ENCODE measurements at regions not wholly inside any gene's neighbourhood (a gene's known extent, or its start where the extent isn't known, plus 50 kb on each side); places are given as distances from the start of the nearest gene placed in this dataset.

DNA sequence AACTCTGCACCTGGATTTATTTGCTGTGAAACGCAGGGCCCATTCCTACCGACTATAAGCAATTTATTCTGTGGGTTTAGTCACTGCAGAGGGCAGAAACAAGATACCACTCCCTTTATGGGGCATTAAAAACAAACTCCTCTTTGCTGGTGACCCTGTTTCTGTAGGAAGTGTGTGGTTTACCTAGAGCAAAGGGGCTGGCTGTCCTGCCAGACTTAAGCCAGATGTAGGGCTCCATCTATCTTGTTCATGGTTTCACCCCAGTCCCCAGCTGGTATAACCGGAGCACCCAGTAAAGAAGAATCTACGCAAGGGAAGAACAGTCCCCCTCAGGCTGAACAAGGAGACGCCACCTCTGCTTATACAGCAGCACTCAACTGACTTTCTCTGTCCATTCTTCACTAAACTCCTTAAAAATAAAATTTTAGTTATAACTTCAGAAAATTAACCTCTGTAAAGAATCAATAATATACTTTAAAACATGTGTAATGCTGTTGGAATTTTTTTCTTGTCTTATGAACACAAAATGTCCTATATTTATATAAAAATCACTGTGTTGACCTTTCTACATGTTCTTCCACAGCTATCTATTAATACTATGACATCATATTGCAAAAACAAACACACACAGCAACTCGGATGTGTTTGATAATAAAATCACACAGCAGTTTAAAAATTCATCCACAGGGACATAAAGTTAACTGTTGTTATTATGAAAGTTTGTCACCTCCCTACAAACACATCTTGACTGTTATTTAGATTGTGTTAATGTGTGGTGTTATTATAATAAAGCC lies 126.1 kb upstream of the RPS6KA2 start:
- no peak overlapping the region for H3K27ac ChIP-seq
- TF ChIP-seq CTCF (IDR thresholded peaks at IDR 0.05): no peak
- no peaks in the 10 kb centered on the region for H3K36me3 ChIP-seq
- ATAC-seq (ENCODE audit: insufficient number of reproducible peaks, low FRiP score, low read depth): no peak
- no peaks in the 10 kb centered on the region for H3K27me3 ChIP-seq (replicated peaks; ENCODE audit: insufficient read depth)
- peaks cover 3 to 11% of the 10 kb centered on the region in 2 donors for H3K4me1 ChIP-seq (ENCODE audit: control insufficient read depth in 1 of 2, low read depth in 2 of 2)
- H3K9me3 ChIP-seq: no peaks in the 10 kb centered on the region
- DNase-seq (ENCODE audit: low spot score): no peak
- no peak overlapping the region for H3K4me3 ChIP-seq

DNA sequence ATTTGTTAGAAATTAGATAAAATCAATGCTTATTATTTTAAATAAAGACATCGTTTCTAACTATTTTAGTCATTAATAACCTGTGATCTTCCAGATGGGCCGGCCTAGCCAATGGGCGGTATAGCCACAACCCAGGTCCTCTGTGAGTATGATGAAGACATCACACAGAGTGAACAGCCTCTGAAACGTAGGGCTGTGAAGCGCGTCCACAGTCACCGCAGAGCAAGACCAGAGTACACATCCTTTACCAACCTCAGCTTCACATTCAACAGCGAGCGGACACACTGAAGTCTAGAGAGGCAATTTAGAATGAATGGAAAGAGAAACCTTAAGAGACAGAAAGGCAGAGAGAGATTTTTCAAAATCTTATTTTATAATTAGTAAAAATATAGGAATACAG lies 125.0 kb upstream of the RPS6KA2 start:
- DNase-seq (ENCODE audit: low spot score): no peak
- no peaks in the 10 kb centered on the region for H3K36me3 ChIP-seq
- no peak for ATAC-seq (ENCODE audit: insufficient number of reproducible peaks, low FRiP score, low read depth)

GRCh38 chr6:166751051-166751595 lies 124.1 kb upstream of the RPS6KA2 start:
- Histone ChIP-seq H3K36me3 (no peaks in the 10 kb centered on the region), H3K4me1 (ENCODE audit: control insufficient read depth in 1 of 2, low read depth in 2 of 2) (no peaks in the 10 kb centered on the region), H3K9me3 (no peaks in the 10 kb centered on the region), H3K27me3 (replicated peaks; ENCODE audit: insufficient read depth) (no peaks in the 10 kb centered on the region), H3K4me3 (no peak overlapping the region), H3K27ac (no peak overlapping the region)
- TF ChIP-seq CTCF (IDR thresholded peaks at IDR 0.05): no peak
- DNase-seq (ENCODE audit: low spot score) (no peak), ATAC-seq (ENCODE audit: insufficient number of reproducible peaks, low FRiP score, low read depth) (no peak)

More for the DNA sequence above, 125.0 kb upstream of the RPS6KA2 start:
- TF ChIP-seq CTCF (IDR thresholded peaks at IDR 0.05): no peak
- H3K9me3 ChIP-seq: no peaks in the 10 kb centered on the region
- no peaks in the 10 kb centered on the region for H3K27me3 ChIP-seq (replicated peaks; ENCODE audit: insufficient read depth)
- H3K4me3 ChIP-seq: no peak overlapping the region
- H3K27ac ChIP-seq: no peak overlapping the region
- H3K4me1 ChIP-seq (ENCODE audit: control insufficient read depth in 1 of 2, low read depth in 2 of 2): peaks cover 0 to 3% of the 10 kb centered on the region in 2 donors

- Histone ChIP-seq H3K9me3 (no peaks in the 10 kb centered on the region), H3K4me3 (no peak overlapping the region), H3K27me3 (replicated peaks; ENCODE audit: insufficient read depth) (no peaks in the 10 kb centered on the region), H3K27ac (no peak overlapping the region), H3K4me1 (ENCODE audit: control insufficient read depth in 1 of 2, low read depth in 2 of 2) (no peaks in the 10 kb centered on the region), H3K36me3 (no peaks in the 10 kb centered on the region)
- ATAC-seq (ENCODE audit: insufficient number of reproducible peaks, low FRiP score, low read depth) (no peak), DNase-seq (ENCODE audit: low spot score) (no peak)
- TF ChIP-seq CTCF (IDR thresholded peaks at IDR 0.05): no peak
Observed at GRCh38 chr6:166750108-166750793, 123.2 kb upstream of the RPS6KA2 start.

- no peaks in the 10 kb centered on the region for H3K36me3 ChIP-seq
- H3K4me1 ChIP-seq (ENCODE audit: control insufficient read depth in 1 of 2, low read depth in 2 of 2): no peaks in the 10 kb centered on the region
- no peaks in the 10 kb centered on the region for H3K9me3 ChIP-seq
- no peak for TF ChIP-seq CTCF (IDR thresholded peaks at IDR 0.05)
- ATAC-seq (ENCODE audit: insufficient number of reproducible peaks, low FRiP score, low read depth) (no peak), DNase-seq (ENCODE audit: low spot score) (no peak)
- H3K27me3 ChIP-seq (replicated peaks; ENCODE audit: insufficient read depth): no peaks in the 10 kb centered on the region
- no peak overlapping the region for H3K27ac ChIP-seq
- H3K4me3 ChIP-seq: no peak overlapping the region
Observed at GRCh38 chr6:166749666-166750065, 122.6 kb upstream of the RPS6KA2 start.
